CD4-positive, CD25-positive, alpha-beta regulatory T cell (primary cell): ENCODE measurements at regions not wholly inside any gene's neighbourhood (a gene's known extent, or its start where the extent isn't known, plus 50 kb on each side); places are given as distances from the start of the nearest gene placed in this dataset.

Source experiments
- ATAC-seq, 2 donors: fragments of 150-1000 bp; cut with Tn5 transposase; one replicate each; pipeline ENCODE4 v1.10.0; 2021; ENCODE audit warnings: low read depth in 2 of 2, moderate number of reproducible peaks in 2 of 2, moderate library complexity in 1 of 2
- DNase-seq, 3 donors: peaks; one replicate each; pipeline versions ENCODE4 v3.0.0 to v3.0.0-alpha.2; 2012 to 2022; ENCODE audit warnings: mixed read lengths in 1 of 3
- H3K27ac ChIP-seq: one replicate; pipeline ENCODE4 v1.7.0; 2013; ENCODE audit warnings: mild to moderate bottlenecking, low read length; ENCODE audit not compliant: insufficient read depth, poor library complexity, severe bottlenecking
- H3K27me3 ChIP-seq: one replicate; pipeline ENCODE4 v1.7.0; 2013; ENCODE audit warnings: low read length; ENCODE audit not compliant: control insufficient read depth, insufficient read depth
- H3K36me3 ChIP-seq: one replicate; pipeline ENCODE4 v1.7.0; 2013; ENCODE audit warnings: mild to moderate bottlenecking, low read length, moderate library complexity; ENCODE audit not compliant: control insufficient read depth, insufficient read depth
- H3K4me1 ChIP-seq: 2 replicates; pipeline ENCODE4 v1.7.0; 2013; ENCODE audit warnings: mild to moderate bottlenecking, low read length; ENCODE audit not compliant: insufficient read depth, control insufficient read depth, poor library complexity, severe bottlenecking
- H3K4me3 ChIP-seq: one replicate; pipeline ENCODE4 v1.7.0; 2013; ENCODE audit warnings: low read depth, mild to moderate bottlenecking, low read length, moderate library complexity
- H3K9me3 ChIP-seq, 2 experiments: 1 replicate in 1 of 2; 2 replicates in 1 of 2; pipeline ENCODE4 v1.7.0; 2013; ENCODE audit warnings: low read length in 2 of 2, mild to moderate bottlenecking in 1 of 2, moderate library complexity in 1 of 2; ENCODE audit not compliant: control insufficient read depth in 2 of 2
- H3K27ac Mint-ChIP-seq, 3 donors: one replicate each; pipeline ENCODE4 v1.8.0; 2020 to 2022; ENCODE audit warnings: mild to moderate bottlenecking in 3 of 3, mixed read lengths in 3 of 3, moderate library complexity in 2 of 3
- H3K27me3 Mint-ChIP-seq: one replicate; pipeline ENCODE4 v1.8.0; 2022; ENCODE audit warnings: mild to moderate bottlenecking, mixed read lengths
- H3K36me3 Mint-ChIP-seq: one replicate; pipeline ENCODE4 v1.8.0; 2020; ENCODE audit warnings: mixed read lengths
- H3K4me1 Mint-ChIP-seq, 4 donors: one replicate each; pipeline ENCODE4 v1.8.0; 2020 to 2022; ENCODE audit warnings: mixed read lengths in 4 of 4, mild to moderate bottlenecking in 1 of 4
- H3K4me3 Mint-ChIP-seq, 4 donors: one replicate each; pipeline ENCODE4 v1.8.0; 2020 to 2022; ENCODE audit warnings: mild to moderate bottlenecking in 4 of 4, mixed read lengths in 4 of 4, moderate library complexity in 3 of 4
- H3K9me3 Mint-ChIP-seq, 7 donors: one replicate each; pipeline ENCODE4 v1.8.0; 2020 to 2022; ENCODE audit warnings: mixed read lengths in 7 of 7, mild to moderate bottlenecking in 3 of 7, moderate library complexity in 2 of 7

DNA sequence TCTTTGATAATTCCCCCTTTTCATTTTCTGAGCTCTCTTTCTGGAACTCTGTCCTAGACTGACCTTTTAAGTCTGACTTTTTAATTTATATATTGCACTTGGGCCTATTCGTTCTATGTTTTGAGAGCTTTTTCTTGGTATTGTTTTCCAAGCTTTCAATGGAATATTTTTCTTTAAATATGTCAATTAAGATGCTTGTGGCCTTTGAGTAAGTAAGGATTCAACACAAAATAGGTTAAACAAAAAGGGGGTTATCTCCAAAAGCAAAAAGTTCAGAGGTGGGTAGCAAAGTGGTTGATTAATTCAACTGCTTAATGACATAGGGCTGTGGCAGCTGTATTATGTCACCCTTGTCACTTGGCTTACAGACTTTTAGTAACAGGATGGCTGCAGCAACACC is 315.9 kb downstream of the LMX1A start:
- Histone ChIP-seq H3K4me1 (no peaks in the 10 kb centered on the region), H3K4me3 (no peak overlapping the region), H3K27me3 (no peaks in the 10 kb centered on the region), H3K36me3 (no peaks in the 10 kb centered on the region), H3K9me3 (no peaks in the 10 kb centered on the region), H3K27ac (no peak overlapping the region)
- Mint-ChIP-seq H3K27ac (no peak overlapping the region), H3K36me3 (no peaks in the 10 kb centered on the region), H3K27me3 (no peaks in the 10 kb centered on the region), H3K9me3 (peaks cover 0 to 5% (median 1%) of the 10 kb centered on the region in 7 donors), H3K4me3 (no peak overlapping the region), H3K4me1 (no peaks in the 10 kb centered on the region)
- DNase-seq (no peak), ATAC-seq (no peak)

DNA sequence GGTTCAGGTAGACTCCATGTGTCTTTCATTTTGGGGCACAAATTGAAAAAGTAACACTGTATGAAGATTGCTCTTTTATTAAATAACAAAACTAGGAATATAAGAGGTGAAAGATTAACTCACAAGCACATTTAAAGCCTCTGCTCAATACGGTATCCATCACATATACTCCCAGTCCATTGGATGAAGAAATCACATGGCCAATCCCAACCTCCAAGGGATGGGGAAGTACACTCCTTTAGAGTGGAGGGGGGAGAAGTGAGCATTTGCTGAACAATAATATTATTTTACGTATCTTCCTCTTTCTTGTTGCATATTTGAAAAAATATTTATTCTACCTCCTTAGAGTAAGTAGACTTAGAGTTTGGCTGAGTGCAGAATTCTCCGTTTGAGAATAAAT is 316.5 kb downstream of the LMX1A start:
- Mint-ChIP-seq H3K4me1 (no peaks in the 10 kb centered on the region), H3K9me3 (peaks cover 0 to 5% (median 1%) of the 10 kb centered on the region in 7 donors), H3K27ac (no peak overlapping the region), H3K27me3 (no peaks in the 10 kb centered on the region), H3K4me3 (no peak overlapping the region), H3K36me3 (no peaks in the 10 kb centered on the region)
- no peak overlapping the region for H3K27ac ChIP-seq
- no peak for ATAC-seq
- no peaks in the 10 kb centered on the region for H3K4me1 ChIP-seq
- no peaks in the 10 kb centered on the region for H3K27me3 ChIP-seq
- no peak overlapping the region for H3K4me3 ChIP-seq
- no peak for DNase-seq
- H3K9me3 ChIP-seq: no peaks in the 10 kb centered on the region
- H3K36me3 ChIP-seq: no peaks in the 10 kb centered on the region

DNA sequence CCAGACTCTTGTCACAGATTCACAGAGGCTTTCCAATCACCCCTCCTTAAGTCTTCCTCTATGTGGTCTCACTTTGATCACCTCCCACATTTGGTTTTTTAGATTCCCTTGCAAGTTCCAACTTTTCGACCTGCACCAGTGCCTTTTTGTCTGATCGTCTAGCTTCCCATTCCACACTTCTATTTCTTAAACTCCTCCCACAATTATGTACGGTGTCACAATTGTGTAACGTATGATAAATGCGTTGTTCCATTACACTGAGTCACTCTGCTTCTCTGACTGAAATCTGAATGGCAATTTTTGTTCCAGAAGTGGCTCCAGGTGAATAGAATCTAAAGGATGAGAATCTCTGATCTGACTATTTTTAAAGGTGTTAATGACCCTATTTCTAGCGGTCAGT is 320.1 kb downstream of the LMX1A start:
- Mint-ChIP-seq H3K27ac (no peak overlapping the region), H3K9me3 (peaks cover 0 to 5% (median 3%) of the 10 kb centered on the region in 7 donors), H3K27me3 (no peaks in the 10 kb centered on the region), H3K36me3 (no peaks in the 10 kb centered on the region), H3K4me3 (no peak overlapping the region), H3K4me1 (no peaks in the 10 kb centered on the region)
- Histone ChIP-seq H3K27me3 (no peaks in the 10 kb centered on the region), H3K9me3 (no peaks in the 10 kb centered on the region), H3K27ac (no peak overlapping the region), H3K4me1 (no peaks in the 10 kb centered on the region), H3K4me3 (no peak overlapping the region), H3K36me3 (no peaks in the 10 kb centered on the region)
- DNase-seq: no peak
- no peak for ATAC-seq

DNA sequence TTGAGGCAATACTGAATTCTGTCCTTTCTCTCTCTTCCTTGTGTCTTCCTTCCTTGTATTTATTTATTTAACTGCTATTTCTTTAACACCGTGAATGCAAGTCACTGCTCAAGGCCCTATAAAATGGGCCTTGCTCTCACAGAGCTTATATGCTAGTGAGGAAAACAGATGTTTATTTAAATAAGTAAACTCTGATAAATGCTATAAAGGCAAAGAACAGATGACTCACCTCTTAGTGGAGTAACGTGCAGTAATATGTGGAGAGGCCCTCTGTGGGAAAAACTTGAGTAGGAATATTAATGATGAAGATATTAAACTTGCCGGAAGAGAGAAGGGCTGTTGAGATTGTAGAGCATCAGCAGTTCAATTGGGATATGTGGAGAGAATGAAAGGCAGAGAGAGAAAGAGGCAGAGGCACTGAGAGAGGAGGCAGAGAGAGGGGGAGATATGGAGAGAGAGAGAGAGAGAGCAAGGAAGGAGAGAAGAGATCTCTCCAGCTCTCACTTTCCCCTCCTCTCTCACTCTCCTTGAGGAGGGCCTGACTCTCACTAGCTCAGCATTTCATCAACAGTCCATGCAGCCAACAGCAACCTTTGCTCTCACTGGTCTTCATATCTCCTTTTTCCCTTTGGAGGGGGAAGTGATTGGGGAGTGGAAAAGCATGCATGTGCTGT is 322.2 kb downstream of the LMX1A start:
- H3K9me3 Mint-ChIP-seq: peaks cover 0 to 7% (median 3%) of the 10 kb centered on the region in 7 donors
- H3K27ac Mint-ChIP-seq: no peak overlapping the region
- H3K9me3 ChIP-seq: no peaks in the 10 kb centered on the region
- no peaks in the 10 kb centered on the region for H3K27me3 Mint-ChIP-seq
- H3K4me3 ChIP-seq: no peak overlapping the region
- no peaks in the 10 kb centered on the region for H3K36me3 Mint-ChIP-seq
- no peaks in the 10 kb centered on the region for H3K4me1 Mint-ChIP-seq
- ATAC-seq (no peak), DNase-seq (no peak)
- H3K36me3 ChIP-seq: no peaks in the 10 kb centered on the region
- no peaks in the 10 kb centered on the region for H3K4me1 ChIP-seq
- H3K27ac ChIP-seq: no peak overlapping the region
- no peak overlapping the region for H3K4me3 Mint-ChIP-seq
- no peaks in the 10 kb centered on the region for H3K27me3 ChIP-seq

DNA sequence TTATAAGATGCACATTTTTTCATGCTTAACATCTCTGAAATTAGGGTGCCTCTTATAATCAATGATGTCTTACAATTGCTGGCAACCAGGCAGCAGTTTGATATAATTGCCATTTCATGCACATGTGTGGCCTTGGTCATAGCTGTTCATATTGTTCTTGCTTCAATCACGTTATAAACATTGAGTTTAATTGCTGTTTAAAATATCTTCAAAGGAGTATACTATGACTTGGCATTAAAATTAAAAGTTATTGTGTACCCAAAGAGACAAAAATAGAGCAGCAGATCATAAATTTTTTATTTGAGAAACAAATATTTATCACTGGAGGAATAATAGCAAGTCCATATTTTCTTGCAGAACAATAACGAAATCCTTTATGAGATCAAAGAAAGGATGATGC is 325.5 kb downstream of the LMX1A start:
- Mint-ChIP-seq H3K4me3 (no peak overlapping the region), H3K36me3 (no peaks in the 10 kb centered on the region), H3K27me3 (no peaks in the 10 kb centered on the region), H3K4me1 (no peaks in the 10 kb centered on the region), H3K9me3 (peaks cover 0 to 6% (median 3%) of the 10 kb centered on the region in 7 donors), H3K27ac (no peak overlapping the region)
- Histone ChIP-seq H3K4me3 (no peak overlapping the region), H3K4me1 (no peaks in the 10 kb centered on the region), H3K36me3 (no peaks in the 10 kb centered on the region), H3K27ac (no peak overlapping the region), H3K9me3 (no peaks in the 10 kb centered on the region), H3K27me3 (no peaks in the 10 kb centered on the region)
- ATAC-seq: no peak
- DNase-seq: no peak

DNA sequence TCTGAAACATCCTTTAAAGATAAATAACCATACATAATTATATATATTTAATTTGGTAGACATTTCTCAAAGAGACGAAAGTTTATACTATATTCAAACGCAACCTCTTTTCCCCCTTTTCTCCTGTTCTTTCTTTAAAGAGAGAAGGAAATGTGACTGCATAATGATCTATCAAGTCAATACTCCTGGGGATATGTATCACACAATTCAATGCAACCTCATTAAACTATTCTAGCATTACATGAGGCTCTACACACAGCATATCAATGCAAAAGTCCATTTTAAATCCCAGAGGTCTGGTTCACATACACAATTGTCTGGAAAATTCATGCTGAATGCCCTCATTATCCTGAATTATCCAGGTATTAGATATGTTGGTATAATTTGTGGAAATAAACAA is 330.7 kb downstream of the LMX1A start:
- Mint-ChIP-seq H3K9me3 (peaks cover 2 to 13% (median 5%) of the 10 kb centered on the region in 7 donors), H3K36me3 (no peaks in the 10 kb centered on the region), H3K27ac (no peak overlapping the region), H3K4me3 (no peak overlapping the region), H3K4me1 (no peaks in the 10 kb centered on the region), H3K27me3 (peaks cover 4% of the 10 kb centered on the region)
- no peak overlapping the region for H3K27ac ChIP-seq
- H3K4me3 ChIP-seq: no peak overlapping the region
- no peaks in the 10 kb centered on the region for H3K27me3 ChIP-seq
- no peak for ATAC-seq
- H3K36me3 ChIP-seq: no peaks in the 10 kb centered on the region
- no peaks in the 10 kb centered on the region for H3K9me3 ChIP-seq
- DNase-seq: no peak
- H3K4me1 ChIP-seq: no peaks in the 10 kb centered on the region

DNA sequence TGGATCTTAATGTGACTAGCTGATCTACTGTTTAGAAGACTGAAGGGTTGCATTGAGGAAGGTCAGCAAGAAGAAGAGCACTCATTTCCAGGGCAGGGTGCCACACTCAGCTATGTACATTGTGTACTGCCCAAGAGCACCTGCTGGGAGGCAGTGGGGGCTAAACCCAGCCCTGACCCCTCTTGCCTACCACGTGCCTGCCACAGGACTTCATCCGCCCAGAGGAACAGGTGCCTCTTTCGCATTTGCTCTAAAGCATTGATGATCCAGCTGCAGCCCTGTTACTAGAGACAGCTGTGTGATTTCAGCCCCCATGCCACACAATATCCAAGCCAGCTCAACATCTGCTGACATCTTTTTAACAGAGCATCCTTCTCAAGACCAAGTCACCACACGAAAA is 341.8 kb downstream of the LMX1A start:
- Mint-ChIP-seq H3K4me1 (no peaks in the 10 kb centered on the region), H3K36me3 (no peaks in the 10 kb centered on the region), H3K27ac (no peak overlapping the region), H3K27me3 (no peaks in the 10 kb centered on the region), H3K4me3 (no peak overlapping the region), H3K9me3 (peaks cover 0 to 16% (median 3%) of the 10 kb centered on the region in 7 donors)
- DNase-seq (no peak), ATAC-seq (no peak)
- Histone ChIP-seq H3K36me3 (no peaks in the 10 kb centered on the region), H3K4me3 (no peak overlapping the region), H3K27ac (no peak overlapping the region), H3K9me3 (no peaks in the 10 kb centered on the region), H3K27me3 (no peaks in the 10 kb centered on the region), H3K4me1 (no peaks in the 10 kb centered on the region)

DNA sequence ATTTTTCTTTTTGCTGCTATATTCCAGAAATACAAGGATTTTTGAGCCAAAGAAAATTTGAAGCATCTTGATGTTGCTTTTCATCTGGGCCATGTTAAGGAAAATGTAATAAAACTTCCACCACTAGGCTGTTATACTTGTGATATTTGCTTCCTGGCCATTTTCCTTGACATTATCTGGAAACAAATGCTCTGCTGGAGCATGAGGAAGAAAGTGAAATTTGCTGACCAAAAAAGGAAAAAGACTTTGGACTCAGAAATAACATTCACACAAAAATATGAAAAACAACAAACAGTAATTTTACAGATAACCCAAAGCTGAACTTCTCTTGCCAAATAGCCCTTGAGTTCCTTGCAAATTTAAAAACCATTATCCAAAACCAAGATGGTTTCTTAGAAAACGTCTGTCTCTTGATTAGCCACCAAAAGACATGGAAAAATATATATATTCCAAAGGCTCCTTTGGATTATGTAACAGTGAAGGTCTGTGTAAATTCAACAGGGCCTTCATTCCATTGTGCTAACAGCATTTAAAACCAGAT is 344.5 kb downstream of the LMX1A start:
- H3K4me3 Mint-ChIP-seq: no peak overlapping the region
- no peak overlapping the region for H3K4me3 ChIP-seq
- H3K4me1 Mint-ChIP-seq: no peaks in the 10 kb centered on the region

More for the DNA sequence above, 344.5 kb downstream of the LMX1A start:
- Histone ChIP-seq H3K4me1 (no peaks in the 10 kb centered on the region), H3K27ac (no peak overlapping the region), H3K36me3 (no peaks in the 10 kb centered on the region), H3K9me3 (no peaks in the 10 kb centered on the region), H3K27me3 (no peaks in the 10 kb centered on the region)
- DNase-seq (no peak), ATAC-seq (no peak)
- H3K36me3 Mint-ChIP-seq: no peaks in the 10 kb centered on the region
- no peaks in the 10 kb centered on the region for H3K27me3 Mint-ChIP-seq
- H3K27ac Mint-ChIP-seq: no peak overlapping the region
- H3K9me3 Mint-ChIP-seq: peaks cover 0 to 7% (median 0%) of the 10 kb centered on the region in 7 donors
